HCT116 (cell line): ENCODE measurements at regions not wholly inside any gene's neighbourhood (a gene's known extent, or its start where the extent isn't known, plus 50 kb on each side); places are given as distances from the start of the nearest gene placed in this dataset.

ENCODE experiments used
- ATAC-seq: fragments of 200-7000 bp; cut with Tn5 transposase; 2 replicates; pipeline ENCODE4 v1.9.1; 2020; ENCODE audit warnings: mild to moderate bottlenecking, moderate library complexity
- BruUV-seq: library from RNA; stranded (reverse); fragments of 400-500 nt; replicated peaks from 2 replicates; lab custom pipeline; 2021; lab: Mats Ljungman, UMichigan
- CTCF ChIA-PET: fragments of 300-600 bp; sonication (Branson Sonifier 250); formaldehyde crosslinking; loops from one replicate; lab custom pipeline; 2021; ENCODE audit warnings: antibody characterized with exemption; lab: Charles Lee
- POLR2A ChIA-PET: fragments of 300-600, 350-600 bp; sonication (Branson Sonifier 250); formaldehyde crosslinking; loops from one replicate; lab custom pipeline; 2021; ENCODE audit warnings: antibody characterized with exemption; lab: Charles Lee
- RAD21 ChIA-PET, 2 experiments: fragments of 300-600 bp; sonication (Branson Sonifier 250); formaldehyde crosslinking; loops; one replicate each; lab custom pipeline; 2023; ENCODE audit warnings: low total read pairs in 2 of 2; ENCODE audit not compliant: uncharacterized antibody in 2 of 2, unreplicated experiment in 2 of 2, low non-redundant PET in 1 of 2; lab: Charles Lee
- DNase-seq: peaks from one replicate; pipeline ENCODE4 v3.0.0-alpha.2; 2010; ENCODE audit warnings: low read depth, low spot score
- H2AFZ ChIP-seq: fragments of 200-600 bp; shearing (Covaris generic), sonication (generic); 2 replicates; pipeline ENCODE4 v1.6.1; 2017; ENCODE audit warnings: low read depth, mixed run types, mixed read lengths, antibody characterized with exemption, low read length; ENCODE audit not compliant: poor library complexity, severe bottlenecking
- H3K27ac ChIP-seq: 2 replicates; pipeline ENCODE4 v1.5.1; 2012; ENCODE audit warnings: low read depth, low read length
- H3K27me3 ChIP-seq: fragments of 200-600 bp; sonication (generic); 2 replicates; pipeline ENCODE4 v1.6.1; 2016; ENCODE audit warnings: mixed run types, low read length, mixed read lengths; ENCODE audit not compliant: insufficient read depth
- H3K36me3 ChIP-seq, 2 experiments: fragments of 200-500 bp in 1 of 2; fragments of 200-600 bp in 1 of 2; sonication (Bioruptor generic) in 1 of 2; sonication (generic) in 1 of 2; 2 replicates each; pipeline versions ENCODE4 v1.5.1 to v1.6.1; 2014 to 2016; ENCODE audit warnings: low read length in 2 of 2, inconsistent platforms in 1 of 2, mixed read lengths in 1 of 2, mixed run types in 1 of 2; ENCODE audit not compliant: insufficient read depth in 2 of 2, control insufficient read depth in 1 of 2
- H3K4me1 ChIP-seq, 2 experiments: fragments of 200-600 bp in 1 of 2; sonication (generic) in 1 of 2; 2 replicates each; pipeline versions ENCODE4 v1.5.1 to v1.6.1; 2012 to 2017; ENCODE audit warnings: low read length in 2 of 2, inconsistent platforms in 1 of 2, mild to moderate bottlenecking in 1 of 2, mixed read lengths in 1 of 2, mixed run types in 1 of 2, moderate library complexity in 1 of 2; ENCODE audit not compliant: insufficient read depth in 2 of 2, control insufficient read depth in 1 of 2
- H3K4me2 ChIP-seq: fragments of 200-600 bp; sonication (generic); 2 replicates; pipeline ENCODE4 v1.6.1; 2017; ENCODE audit warnings: mixed run types, low read length, mixed read lengths
- H3K4me3 ChIP-seq, 2 experiments: fragments of 200-600 bp in 1 of 2; sonication (generic) in 1 of 2; replicated peaks in 1 of 2; 2 replicates each; pipeline ENCODE4 v1.5.1; 2011 to 2016; ENCODE audit warnings: low read length in 2 of 2, control low read depth in 1 of 2, low read depth in 1 of 2, mild to moderate bottlenecking in 1 of 2, mixed read lengths in 1 of 2, mixed run types in 1 of 2
- H3K79me2 ChIP-seq: fragments of 200-600 bp; sonication (generic); 2 replicates; pipeline ENCODE4 v1.6.1; 2017; ENCODE audit warnings: mild to moderate bottlenecking, mixed run types, low read length, moderate library complexity, mixed read lengths; ENCODE audit not compliant: insufficient read depth
- H3K9ac ChIP-seq: fragments of 200-600 bp; sonication (generic); 2 replicates; pipeline ENCODE4 v1.6.1; 2016; ENCODE audit warnings: low read length, mixed read lengths
- H3K9me2 ChIP-seq: fragments of 200-600 bp; sonication (generic), shearing (Covaris generic); 2 replicates; pipeline ENCODE4 v1.6.1; 2017; ENCODE audit warnings: mixed run types, mild to moderate bottlenecking, moderate library complexity; ENCODE audit not compliant: insufficient read depth
- H3K9me3 ChIP-seq, 2 experiments: fragments of 200-500 bp in 1 of 2; fragments of 200-600 bp in 1 of 2; sonication (Bioruptor generic) in 1 of 2; sonication (generic) in 1 of 2; 2 replicates each; pipeline ENCODE4 v1.6.1; 2014 to 2017; ENCODE audit warnings: low read length in 2 of 2, mixed read lengths in 2 of 2, inconsistent platforms in 1 of 2, low read depth in 1 of 2, mild to moderate bottlenecking in 1 of 2, mixed run types in 1 of 2, moderate library complexity in 1 of 2; ENCODE audit not compliant: control insufficient read depth in 1 of 2, insufficient read depth in 1 of 2
- H4K20me1 ChIP-seq: fragments of 200-600 bp; sonication (generic), shearing (Covaris generic); 2 replicates; pipeline ENCODE4 v1.6.1; 2017; ENCODE audit warnings: mixed run types, mild to moderate bottlenecking, moderate library complexity; ENCODE audit not compliant: insufficient read depth
- ELF1 ChIP-seq: IDR thresholded peaks from 2 replicates; pipeline ENCODE4 v1.6.1; 2012; ENCODE audit warnings: low read depth, borderline replicate concordance
- EZH2phosphoT487 ChIP-seq: fragments of 200-600 bp; IDR thresholded peaks from 2 replicates; pipeline ENCODE4 v1.6.1; 2018; ENCODE audit warnings: antibody characterized with exemption, borderline replicate concordance
- JUND ChIP-seq: IDR thresholded peaks from 2 replicates; pipeline ENCODE4 v1.6.1; 2012
- POLR2A ChIP-seq: IDR thresholded peaks from 2 replicates; pipeline ENCODE4 v1.7.0; 2011; ENCODE audit warnings: borderline replicate concordance; ENCODE audit not compliant: insufficient read depth, insufficient read length; ENCODE audit errors: extremely low read depth
- SRF ChIP-seq: IDR thresholded peaks from 2 replicates; pipeline ENCODE4 v1.6.1; 2012; ENCODE audit warnings: low read depth
- ZNF274 ChIP-seq: fragments of 200-500 bp; sonication (Bioruptor generic); IDR thresholded peaks from 2 replicates; pipeline ENCODE4 v1.6.1; 2014; ENCODE audit warnings: mild to moderate bottlenecking, low read depth, low read length, inconsistent platforms
- intact Hi-C: fragments of 100-400 bp; cut with micrococcal nuclease; formaldehyde crosslinking; loops from 2 replicates; pipeline ENCODE4 v1.10.0; 2022
- TF ChIP-seq, protein P1 (sequence below): IDR thresholded peaks from 2 replicates; pipeline ENCODE4 v1.6.1; 2012
- TF ChIP-seq, protein P2 (sequence below): IDR thresholded peaks from 2 replicates; pipeline ENCODE4 v1.6.1; 2012
- TF ChIP-seq, protein P3 (sequence below): IDR thresholded peaks from 2 replicates; pipeline ENCODE4 v1.6.1; 2012; ENCODE audit warnings: low read depth

DNA sequence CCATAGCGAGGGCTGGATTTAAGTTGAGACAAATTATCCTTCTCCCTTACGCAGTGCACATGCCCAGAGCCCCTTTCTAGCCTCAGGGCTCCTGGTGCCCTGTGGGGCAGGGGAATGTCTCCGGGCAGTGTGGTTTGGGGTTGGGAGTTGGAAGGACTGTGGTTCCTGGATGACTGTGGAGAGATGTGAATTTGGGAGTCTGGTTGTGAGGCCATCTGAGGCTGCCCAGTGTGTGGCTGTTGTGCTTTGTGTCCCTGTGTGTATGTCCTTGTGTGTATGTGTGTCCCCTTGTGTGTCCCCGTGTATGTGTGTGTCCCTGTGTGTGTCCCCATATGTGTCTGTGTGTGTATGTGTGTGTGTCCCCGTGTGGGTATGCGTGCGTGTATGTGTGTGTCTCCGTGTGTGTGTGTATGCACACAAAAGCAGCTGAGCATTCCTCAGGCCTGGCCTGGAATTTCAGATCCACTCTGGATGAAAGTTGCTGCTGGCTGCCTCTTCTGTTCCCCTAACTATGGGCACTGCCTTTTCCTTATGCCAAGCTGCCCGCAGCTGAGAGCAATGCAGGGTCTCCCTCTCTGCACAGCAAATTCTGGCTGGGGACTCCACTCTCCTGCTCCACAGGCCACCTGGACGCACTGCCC, 65.4 kb downstream of the UBIAD1 start:
- intact Hi-C loops, result loop anchor here (5.0 kb wide), 1 partner anchor 301 kb away; no protein-coding TSS in a partner anchor
- RAD21 ChIA-PET, result no interaction called here
- no peak overlapping the region for H3K27ac ChIP-seq
- no peaks in the 10 kb centered on the region for H3K79me2 ChIP-seq
- POLR2A ChIA-PET, result no interaction called here
- H3K36me3 ChIP-seq, result no peaks in the 10 kb centered on the region
- BruUV-seq, result no TSS peak
- CTCF ChIA-PET, result no interaction called here
- no peaks in the 10 kb centered on the region for H3K9me2 ChIP-seq
- H2AFZ ChIP-seq, result no peak overlapping the region
- DNase-seq, result no peak
- H3K4me1 ChIP-seq, result peaks cover 5 to 7% of the 10 kb centered on the region in 2 experiments; a peak in 2 of 4 replicates
- H3K9me3 ChIP-seq, result no peaks in the 10 kb centered on the region
- H4K20me1 ChIP-seq, result no peaks in the 10 kb centered on the region
- TF ChIP-seq ZNF274 (no peak), EZH2phosphoT487 (no peak), SRF (no peak), JUND (no peak), POLR2A (no peak), ELF1 (no peak)
- TF ChIP-seq, protein P1, sequence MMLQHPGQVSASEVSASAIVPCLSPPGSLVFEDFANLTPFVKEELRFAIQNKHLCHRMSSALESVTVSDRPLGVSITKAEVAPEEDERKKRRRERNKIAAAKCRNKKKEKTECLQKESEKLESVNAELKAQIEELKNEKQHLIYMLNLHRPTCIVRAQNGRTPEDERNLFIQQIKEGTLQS, result no peak
- TF ChIP-seq, protein P2, sequence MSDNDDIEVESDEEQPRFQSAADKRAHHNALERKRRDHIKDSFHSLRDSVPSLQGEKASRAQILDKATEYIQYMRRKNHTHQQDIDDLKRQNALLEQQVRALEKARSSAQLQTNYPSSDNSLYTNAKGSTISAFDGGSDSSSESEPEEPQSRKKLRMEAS, result no peak
- TF ChIP-seq, protein P3, sequence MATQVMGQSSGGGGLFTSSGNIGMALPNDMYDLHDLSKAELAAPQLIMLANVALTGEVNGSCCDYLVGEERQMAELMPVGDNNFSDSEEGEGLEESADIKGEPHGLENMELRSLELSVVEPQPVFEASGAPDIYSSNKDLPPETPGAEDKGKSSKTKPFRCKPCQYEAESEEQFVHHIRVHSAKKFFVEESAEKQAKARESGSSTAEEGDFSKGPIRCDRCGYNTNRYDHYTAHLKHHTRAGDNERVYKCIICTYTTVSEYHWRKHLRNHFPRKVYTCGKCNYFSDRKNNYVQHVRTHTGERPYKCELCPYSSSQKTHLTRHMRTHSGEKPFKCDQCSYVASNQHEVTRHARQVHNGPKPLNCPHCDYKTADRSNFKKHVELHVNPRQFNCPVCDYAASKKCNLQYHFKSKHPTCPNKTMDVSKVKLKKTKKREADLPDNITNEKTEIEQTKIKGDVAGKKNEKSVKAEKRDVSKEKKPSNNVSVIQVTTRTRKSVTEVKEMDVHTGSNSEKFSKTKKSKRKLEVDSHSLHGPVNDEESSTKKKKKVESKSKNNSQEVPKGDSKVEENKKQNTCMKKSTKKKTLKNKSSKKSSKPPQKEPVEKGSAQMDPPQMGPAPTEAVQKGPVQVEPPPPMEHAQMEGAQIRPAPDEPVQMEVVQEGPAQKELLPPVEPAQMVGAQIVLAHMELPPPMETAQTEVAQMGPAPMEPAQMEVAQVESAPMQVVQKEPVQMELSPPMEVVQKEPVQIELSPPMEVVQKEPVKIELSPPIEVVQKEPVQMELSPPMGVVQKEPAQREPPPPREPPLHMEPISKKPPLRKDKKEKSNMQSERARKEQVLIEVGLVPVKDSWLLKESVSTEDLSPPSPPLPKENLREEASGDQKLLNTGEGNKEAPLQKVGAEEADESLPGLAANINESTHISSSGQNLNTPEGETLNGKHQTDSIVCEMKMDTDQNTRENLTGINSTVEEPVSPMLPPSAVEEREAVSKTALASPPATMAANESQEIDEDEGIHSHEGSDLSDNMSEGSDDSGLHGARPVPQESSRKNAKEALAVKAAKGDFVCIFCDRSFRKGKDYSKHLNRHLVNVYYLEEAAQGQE, result no peak
- no peak for ATAC-seq
- no peak overlapping the region for H3K9ac ChIP-seq
- H3K4me2 ChIP-seq, result no peak overlapping the region
- H3K4me3 ChIP-seq, result no peak overlapping the region
- no peaks in the 10 kb centered on the region; the same call in 1 of the 2 replicates for H3K27me3 ChIP-seq
